T-helper 2 cell treated with Interferon-gamma antibody and Interleukin-4, amounts not matched to agents 5 μg/mL and 100 μg/mL, for 36 hours (primary cell): ENCODE measurements at regions not wholly inside any gene's neighbourhood (a gene's known extent, or its start where the extent isn't known, plus 50 kb on each side); places are given as distances from the start of the nearest gene placed in this dataset.

Experiments
- DNase-seq: peaks from one replicate; pipeline ENCODE4 v3.0.0; 2021; ENCODE audit warnings: low spot score
- H3K27ac Mint-ChIP-seq: one replicate; pipeline ENCODE4 v1.8.0; 2021; ENCODE audit warnings: mild to moderate bottlenecking, mixed read lengths
- H3K27me3 Mint-ChIP-seq: one replicate; pipeline ENCODE4 v1.8.0; 2021; ENCODE audit warnings: low read depth, mixed read lengths
- H3K36me3 Mint-ChIP-seq: one replicate; pipeline ENCODE4 v1.8.0; 2021; ENCODE audit warnings: low read depth, mixed read lengths
- H3K4me1 Mint-ChIP-seq: one replicate; pipeline ENCODE4 v1.8.0; 2021; ENCODE audit warnings: low read depth, mixed read lengths
- H3K4me3 Mint-ChIP-seq: one replicate; pipeline ENCODE4 v1.8.0; 2022; ENCODE audit warnings: mild to moderate bottlenecking, moderate library complexity, mixed read lengths
- H3K9me3 Mint-ChIP-seq: one replicate; pipeline ENCODE4 v1.8.0; 2021; ENCODE audit warnings: mixed read lengths

- Mint-ChIP-seq H3K9me3 (no peaks in the 10 kb centered on the region), H3K27ac (no peak overlapping the region), H3K4me3 (no peak overlapping the region), H3K36me3 (no peaks in the 10 kb centered on the region), H3K27me3 (no peaks in the 10 kb centered on the region), H3K4me1 (no peaks in the 10 kb centered on the region)
- DNase-seq, result no peak
Measured at GRCh38 chr2:133748007-133748700, 179.9 kb upstream of the NCKAP5 start.

GRCh38 chr2:133753665-133754064 lies 185.4 kb upstream of the NCKAP5 start:
- DNase-seq, result no peak
- H3K4me1 Mint-ChIP-seq, result no peaks in the 10 kb centered on the region

DNA sequence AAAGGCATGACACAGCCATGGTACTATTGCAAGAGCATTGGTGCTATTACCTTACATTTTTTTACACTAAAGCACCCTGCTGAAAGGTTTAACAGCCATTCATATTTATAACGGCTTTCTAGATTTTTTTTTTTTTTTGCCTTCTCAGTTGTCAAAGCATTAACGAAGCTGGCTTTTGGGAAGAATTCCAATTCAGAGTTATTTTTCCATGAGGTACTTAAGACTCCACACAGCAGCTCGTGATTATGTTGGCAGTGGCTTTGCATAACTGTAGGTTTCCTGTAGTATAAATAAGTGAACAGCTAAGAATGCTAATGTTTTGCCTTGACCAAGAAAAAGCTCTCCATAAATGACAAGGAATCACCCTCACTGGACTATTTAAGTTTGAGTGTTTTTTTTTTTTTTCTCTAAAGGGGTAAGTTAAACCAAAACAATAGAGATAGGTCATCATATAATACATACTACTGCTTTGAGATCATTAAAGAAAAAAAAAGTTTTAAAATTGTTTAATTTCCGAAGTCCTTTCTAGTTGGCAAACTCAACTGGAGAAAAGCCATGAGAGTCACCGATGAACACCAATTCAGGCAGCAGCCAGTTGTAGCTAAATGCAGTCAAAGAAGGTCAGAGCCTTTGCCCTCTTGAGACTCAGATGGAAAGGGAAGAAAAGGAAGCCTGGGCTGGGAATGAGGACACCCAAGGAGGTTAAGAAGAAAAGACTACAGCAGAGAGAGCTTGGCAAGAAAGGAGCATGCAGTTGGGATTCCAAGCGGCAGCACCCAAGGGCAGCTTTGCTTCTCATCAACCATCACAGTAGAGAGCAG lies 187.4 kb upstream of the NCKAP5 start:
- Mint-ChIP-seq H3K27ac (no peak overlapping the region), H3K27me3 (no peaks in the 10 kb centered on the region), H3K4me3 (no peak overlapping the region), H3K9me3 (no peaks in the 10 kb centered on the region), H3K4me1 (no peaks in the 10 kb centered on the region), H3K36me3 (no peaks in the 10 kb centered on the region)
- no peak for DNase-seq

More at GRCh38 chr2:133753665-133754064, 185.4 kb upstream of the NCKAP5 start:
- no peak overlapping the region for H3K4me3 Mint-ChIP-seq
- no peak overlapping the region for H3K27ac Mint-ChIP-seq
- no peaks in the 10 kb centered on the region for H3K9me3 Mint-ChIP-seq
- no peaks in the 10 kb centered on the region for H3K36me3 Mint-ChIP-seq
- H3K27me3 Mint-ChIP-seq, result no peaks in the 10 kb centered on the region

DNA sequence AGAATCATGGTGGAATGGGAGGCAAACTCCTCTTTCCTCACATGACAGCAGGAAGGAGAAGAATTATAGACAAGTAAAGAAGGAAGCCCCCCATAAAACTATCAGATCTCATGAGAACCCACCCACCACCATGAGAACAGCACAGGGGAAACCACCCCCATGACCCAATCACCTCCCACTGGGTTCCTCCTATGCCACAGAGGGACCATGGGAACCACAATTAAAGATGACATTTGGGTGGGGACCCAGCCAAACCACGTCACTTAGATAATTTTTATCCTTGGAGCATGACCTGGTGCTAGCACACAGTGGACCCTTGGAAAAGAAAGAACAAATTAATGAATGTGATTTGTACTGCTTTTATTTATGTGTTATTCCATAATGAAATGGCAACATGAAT lies 188.6 kb upstream of the NCKAP5 start:
- H3K4me1 Mint-ChIP-seq, result no peaks in the 10 kb centered on the region
- H3K4me3 Mint-ChIP-seq, result no peak overlapping the region
- no peaks in the 10 kb centered on the region for H3K36me3 Mint-ChIP-seq
- DNase-seq, result no peak
- no peaks in the 10 kb centered on the region for H3K27me3 Mint-ChIP-seq
- H3K9me3 Mint-ChIP-seq, result no peaks in the 10 kb centered on the region
- H3K27ac Mint-ChIP-seq, result no peak overlapping the region

- Mint-ChIP-seq H3K4me1 (no peaks in the 10 kb centered on the region), H3K36me3 (no peaks in the 10 kb centered on the region), H3K4me3 (no peak overlapping the region), H3K27ac (no peak overlapping the region), H3K27me3 (no peaks in the 10 kb centered on the region), H3K9me3 (no peaks in the 10 kb centered on the region)
- DNase-seq, result no peak
Measured at GRCh38 chr2:133760376-133760775, 192.1 kb upstream of the NCKAP5 start.

GRCh38 chr2:133765658-133766057 lies 197.4 kb upstream of the NCKAP5 start:
- Mint-ChIP-seq H3K9me3 (no peaks in the 10 kb centered on the region), H3K4me3 (no peak overlapping the region), H3K36me3 (no peaks in the 10 kb centered on the region), H3K27ac (no peak overlapping the region), H3K27me3 (no peaks in the 10 kb centered on the region), H3K4me1 (no peaks in the 10 kb centered on the region)
- DNase-seq, result no peak

DNA sequence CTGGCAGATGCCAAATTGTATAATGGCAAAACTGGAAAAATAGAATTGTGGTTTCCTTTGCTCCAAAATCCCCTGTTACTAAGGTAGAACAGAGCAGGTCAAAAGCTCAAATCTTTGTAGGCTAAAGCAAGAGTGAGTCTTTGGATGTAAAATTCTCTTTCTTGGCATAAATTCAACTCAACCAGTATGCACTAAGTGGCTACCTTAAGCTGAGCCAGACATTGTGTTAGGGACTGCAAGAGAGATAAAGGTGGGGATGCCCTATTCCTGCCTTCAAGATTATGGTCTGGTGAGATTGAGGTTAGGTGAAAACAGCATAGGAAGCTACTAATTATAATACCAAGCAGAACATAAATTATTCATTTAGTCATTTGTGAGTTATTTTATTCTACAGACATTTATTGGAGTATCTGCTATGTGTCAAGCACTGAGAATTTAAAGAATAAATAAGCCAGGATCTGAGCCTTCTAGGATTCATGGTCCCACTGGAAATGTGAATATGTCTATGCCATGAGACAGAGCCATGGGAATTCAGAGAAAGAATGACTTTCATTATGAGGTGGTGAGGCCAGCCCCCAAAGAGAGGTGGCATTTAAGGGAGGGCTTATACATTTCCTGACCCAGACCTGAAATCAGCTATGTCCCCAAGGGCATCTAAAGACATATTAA lies 198.0 kb upstream of the NCKAP5 start:
- Mint-ChIP-seq H3K4me1 (no peaks in the 10 kb centered on the region), H3K4me3 (no peak overlapping the region), H3K36me3 (no peaks in the 10 kb centered on the region), H3K9me3 (no peaks in the 10 kb centered on the region), H3K27me3 (no peaks in the 10 kb centered on the region), H3K27ac (no peak overlapping the region)
- DNase-seq, result no peak

- Mint-ChIP-seq H3K27me3 (no peaks in the 10 kb centered on the region), H3K27ac (no peak overlapping the region), H3K36me3 (no peaks in the 10 kb centered on the region), H3K4me3 (no peak overlapping the region), H3K9me3 (no peaks in the 10 kb centered on the region), H3K4me1 (no peaks in the 10 kb centered on the region)
- DNase-seq, result no peak
Measured at GRCh38 chr2:133768256-133768655, 200.0 kb upstream of the NCKAP5 start.

DNA sequence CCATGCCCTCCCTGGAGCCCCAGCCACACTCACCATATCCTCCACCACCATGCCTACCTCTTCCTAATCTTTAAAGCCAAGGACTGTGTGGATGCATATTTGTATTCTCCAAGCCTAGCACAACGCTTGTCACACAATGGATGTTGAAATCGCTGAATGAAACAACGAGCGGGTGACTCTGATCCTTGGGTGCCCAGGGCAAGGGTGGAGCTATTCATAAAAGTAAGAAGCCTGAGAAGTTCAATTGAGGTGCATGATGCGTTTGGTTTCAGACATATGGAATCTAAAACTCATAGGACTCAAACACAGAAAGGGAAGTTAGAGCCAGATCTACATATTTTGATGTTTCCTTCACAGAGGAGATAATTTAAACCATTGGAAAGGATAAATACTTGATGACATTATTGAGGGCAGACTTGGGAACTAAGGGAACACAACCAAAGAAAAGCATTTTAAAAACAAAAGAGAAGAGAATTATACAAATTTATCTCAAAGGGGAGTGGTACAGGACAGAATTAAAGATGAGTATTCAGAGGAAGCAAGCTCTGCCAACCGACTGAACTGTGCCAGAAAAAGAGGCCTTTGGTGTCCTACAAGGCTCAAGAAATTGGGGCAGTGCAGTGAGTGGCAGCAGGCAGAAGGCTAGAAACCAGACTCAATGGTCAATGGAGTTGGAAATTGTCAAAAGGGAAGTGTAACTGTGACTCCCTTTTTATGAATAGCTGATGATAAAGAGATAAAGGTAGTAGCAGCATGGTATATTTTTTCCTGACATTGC lies 200.6 kb upstream of the NCKAP5 start:
- DNase-seq, result no peak
- no peak overlapping the region for H3K27ac Mint-ChIP-seq
- no peak overlapping the region for H3K4me3 Mint-ChIP-seq
- H3K9me3 Mint-ChIP-seq, result no peaks in the 10 kb centered on the region
- H3K36me3 Mint-ChIP-seq, result no peaks in the 10 kb centered on the region
- no peaks in the 10 kb centered on the region for H3K4me1 Mint-ChIP-seq
- no peaks in the 10 kb centered on the region for H3K27me3 Mint-ChIP-seq

- H3K27me3 Mint-ChIP-seq, result no peaks in the 10 kb centered on the region
- no peaks in the 10 kb centered on the region for H3K9me3 Mint-ChIP-seq
- DNase-seq, result no peak
- H3K36me3 Mint-ChIP-seq, result no peaks in the 10 kb centered on the region
- no peak overlapping the region for H3K4me3 Mint-ChIP-seq
- H3K4me1 Mint-ChIP-seq, result no peaks in the 10 kb centered on the region
- H3K27ac Mint-ChIP-seq, result no peak overlapping the region
Measured at GRCh38 chr2:133773854-133774653, 205.8 kb upstream of the NCKAP5 start.

GRCh38 chr2:133774654-133775015 lies 206.4 kb upstream of the NCKAP5 start:
- DNase-seq, result no peak
- no peak overlapping the region for H3K4me3 Mint-ChIP-seq
- H3K9me3 Mint-ChIP-seq, result no peaks in the 10 kb centered on the region
- no peaks in the 10 kb centered on the region for H3K27me3 Mint-ChIP-seq
- H3K27ac Mint-ChIP-seq, result no peak overlapping the region
- no peaks in the 10 kb centered on the region for H3K36me3 Mint-ChIP-seq
- no peaks in the 10 kb centered on the region for H3K4me1 Mint-ChIP-seq

DNA sequence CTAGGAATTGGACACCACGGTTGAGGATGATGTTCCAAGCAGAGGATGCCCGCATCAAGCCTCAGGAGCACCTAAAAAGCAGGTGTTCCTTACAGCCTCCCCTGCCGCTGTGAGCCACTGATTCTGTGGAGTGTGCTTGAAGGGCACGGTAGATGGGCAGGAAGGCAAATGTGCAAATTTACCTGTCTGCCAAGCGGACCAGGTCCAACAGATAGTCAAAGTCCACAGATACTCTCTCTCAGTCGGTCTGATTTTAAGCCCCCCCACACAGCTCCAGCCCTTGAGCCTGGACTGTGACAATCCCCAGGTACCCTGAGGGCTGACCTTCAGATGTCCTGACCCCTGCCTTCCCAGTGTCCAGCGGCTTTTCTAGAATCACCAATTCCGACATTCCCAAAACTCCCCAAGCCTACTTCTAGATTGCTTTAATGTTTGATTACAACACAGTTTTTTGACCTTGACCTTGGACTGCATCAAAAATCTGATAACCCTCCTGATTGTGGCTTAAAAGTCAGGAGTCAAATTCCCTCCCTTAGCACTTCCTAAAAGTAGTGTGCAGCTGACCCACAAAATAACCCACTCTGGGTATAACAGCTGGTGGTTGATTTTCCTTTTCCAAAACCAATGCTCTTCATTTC lies 208.8 kb upstream of the NCKAP5 start:
- no peak overlapping the region for H3K27ac Mint-ChIP-seq
- no peaks in the 10 kb centered on the region for H3K36me3 Mint-ChIP-seq
- H3K9me3 Mint-ChIP-seq, result no peaks in the 10 kb centered on the region
- H3K4me3 Mint-ChIP-seq, result no peak overlapping the region
- no peaks in the 10 kb centered on the region for H3K27me3 Mint-ChIP-seq
- DNase-seq, result no peak
- H3K4me1 Mint-ChIP-seq, result no peaks in the 10 kb centered on the region

DNA sequence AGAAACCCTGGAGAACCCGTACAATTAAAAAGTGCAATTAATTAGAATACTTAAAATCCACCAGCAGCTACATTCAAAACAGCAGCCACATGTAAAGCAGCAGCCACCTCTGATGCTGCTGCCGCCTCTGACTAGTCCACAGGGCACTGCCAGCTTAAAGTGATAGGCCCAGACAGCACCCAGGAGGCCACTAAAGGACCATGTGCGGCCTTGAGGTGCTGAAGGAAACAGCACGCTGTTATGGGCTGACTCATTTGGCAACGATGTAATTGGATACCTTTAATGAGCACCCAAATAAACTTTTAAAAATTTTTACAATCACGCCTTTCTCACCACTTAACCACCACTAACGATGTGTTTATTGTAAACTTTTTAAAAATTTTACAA lies 209.3 kb upstream of the NCKAP5 start:
- Mint-ChIP-seq H3K36me3 (no peaks in the 10 kb centered on the region), H3K27ac (no peak overlapping the region), H3K27me3 (no peaks in the 10 kb centered on the region), H3K4me1 (no peaks in the 10 kb centered on the region), H3K9me3 (no peaks in the 10 kb centered on the region), H3K4me3 (no peak overlapping the region)
- DNase-seq, result no peak
